WTC11 (cell line): ENCODE measurements at regions not wholly inside any gene's neighbourhood (a gene's known extent, or its start where the extent isn't known, plus 50 kb on each side); places are given as distances from the start of the nearest gene placed in this dataset.

ENCODE experiments used
- MLX ChIP-seq: sonication (generic); formaldehyde crosslinking; IDR thresholded peaks from 2 replicates; pipeline ENCODE4 v1.8.1; 2023; ENCODE audit warnings: mild to moderate bottlenecking, missing genetic modification reagents, moderate library complexity
- NR3C1 ChIP-seq: sonication (generic); formaldehyde crosslinking; conservative IDR thresholded peaks from 2 replicates; pipeline ENCODE4 v1.8.1; 2023; ENCODE audit warnings: low read depth, mild to moderate bottlenecking, missing genetic modification reagents
- TF ChIP-seq, protein P1 (sequence below): fragments of 200-600 bp; IDR thresholded peaks from 2 replicates; pipeline ENCODE4 v1.8.0; 2022; ENCODE audit warnings: antibody characterized with exemption

DNA sequence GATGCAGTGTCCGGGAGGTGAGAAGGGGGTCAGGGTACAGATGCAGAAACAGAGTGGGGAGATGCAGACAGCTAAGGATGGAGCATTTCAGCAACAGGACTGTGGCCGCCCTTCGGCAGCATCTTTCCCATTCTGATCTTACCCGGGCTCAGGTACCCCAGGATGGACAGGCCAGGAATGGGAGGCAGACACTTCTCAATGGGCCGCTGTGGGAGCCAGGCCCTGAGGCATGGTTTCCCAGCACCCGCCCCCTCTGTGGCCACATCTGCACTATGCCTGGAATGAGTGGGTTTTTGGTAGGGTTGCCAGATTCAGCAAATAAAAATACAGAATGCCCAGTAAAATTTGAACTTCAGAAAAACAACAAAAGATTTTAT, 105.2 kb upstream of the CTBP2 start:
- TF ChIP-seq NR3C1 (CRISPR knock-in tag), result no peak
- TF ChIP-seq, protein P1, sequence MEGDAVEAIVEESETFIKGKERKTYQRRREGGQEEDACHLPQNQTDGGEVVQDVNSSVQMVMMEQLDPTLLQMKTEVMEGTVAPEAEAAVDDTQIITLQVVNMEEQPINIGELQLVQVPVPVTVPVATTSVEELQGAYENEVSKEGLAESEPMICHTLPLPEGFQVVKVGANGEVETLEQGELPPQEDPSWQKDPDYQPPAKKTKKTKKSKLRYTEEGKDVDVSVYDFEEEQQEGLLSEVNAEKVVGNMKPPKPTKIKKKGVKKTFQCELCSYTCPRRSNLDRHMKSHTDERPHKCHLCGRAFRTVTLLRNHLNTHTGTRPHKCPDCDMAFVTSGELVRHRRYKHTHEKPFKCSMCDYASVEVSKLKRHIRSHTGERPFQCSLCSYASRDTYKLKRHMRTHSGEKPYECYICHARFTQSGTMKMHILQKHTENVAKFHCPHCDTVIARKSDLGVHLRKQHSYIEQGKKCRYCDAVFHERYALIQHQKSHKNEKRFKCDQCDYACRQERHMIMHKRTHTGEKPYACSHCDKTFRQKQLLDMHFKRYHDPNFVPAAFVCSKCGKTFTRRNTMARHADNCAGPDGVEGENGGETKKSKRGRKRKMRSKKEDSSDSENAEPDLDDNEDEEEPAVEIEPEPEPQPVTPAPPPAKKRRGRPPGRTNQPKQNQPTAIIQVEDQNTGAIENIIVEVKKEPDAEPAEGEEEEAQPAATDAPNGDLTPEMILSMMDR, result no peak
- no peak for TF ChIP-seq MLX (CRISPR knock-in tag)
